ENCODE measurements at regions not wholly inside any gene's neighbourhood (a gene's known extent, or its start where the extent isn't known, plus 50 kb on each side); places are given as distances from the start of the nearest gene placed in this dataset.

DNA sequence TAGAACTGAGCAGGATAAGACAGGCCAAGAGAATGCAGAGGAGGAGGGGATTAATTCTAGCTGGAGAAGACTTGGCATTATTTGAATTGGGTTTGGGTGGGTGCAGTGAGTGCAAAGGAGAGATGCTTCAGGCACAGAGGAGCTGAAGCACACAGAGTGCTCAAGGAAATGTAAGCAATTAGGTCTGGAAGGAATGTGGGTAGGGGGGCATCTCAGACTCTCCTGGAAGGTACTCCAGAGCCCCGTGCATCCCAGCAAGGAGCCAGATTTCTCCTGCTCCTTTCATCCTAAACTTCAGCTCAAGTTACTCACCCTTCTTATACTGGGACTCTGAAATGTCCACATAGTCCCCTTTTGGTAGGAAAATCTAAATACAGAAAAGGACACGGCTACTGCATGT lies 143.6 kb upstream of the PFN2 start:
- no peaks in the 10 kb centered on the region for H3K4me1 ChIP-seq (ENCODE audit: insufficient read depth, low read length)
- H3K27me3 Mint-ChIP-seq, result peaks cover 8 to 13% of the 10 kb centered on the region in 2 donors
- H3K27ac ChIP-seq (ENCODE audit: low read depth, low read length), result no peak overlapping the region
- DNase-seq, result no peak
- ChIA-PET POLR2A (ENCODE audit: partially characterized antibody) (no interaction called here), CTCF (ENCODE audit: partially characterized antibody) (no interaction called here)
- no peaks in the 10 kb centered on the region for H3K36me3 Mint-ChIP-seq
- no peak overlapping the region for H3K27ac Mint-ChIP-seq
- H3K4me3 Mint-ChIP-seq, result no peak overlapping the region
- no peaks in the 10 kb centered on the region for H3K9me3 ChIP-seq (ENCODE audit: control insufficient read depth in 1 of 2, low read length in 2 of 2)
- intact Hi-C loops (cut with micrococcal nuclease), result no loop called here
- H3K4me1 Mint-ChIP-seq, result no peaks in the 10 kb centered on the region
- H3K36me3 ChIP-seq (ENCODE audit: insufficient read depth, low read length), result no peaks in the 10 kb centered on the region
- no peaks in the 10 kb centered on the region for H3K27me3 ChIP-seq (ENCODE audit: insufficient read depth, low read length)
- no peaks in the 10 kb centered on the region for H3K9me3 Mint-ChIP-seq
- H3K4me3 ChIP-seq (ENCODE audit: low read length in 2 of 2), result no peak overlapping the region

DNA sequence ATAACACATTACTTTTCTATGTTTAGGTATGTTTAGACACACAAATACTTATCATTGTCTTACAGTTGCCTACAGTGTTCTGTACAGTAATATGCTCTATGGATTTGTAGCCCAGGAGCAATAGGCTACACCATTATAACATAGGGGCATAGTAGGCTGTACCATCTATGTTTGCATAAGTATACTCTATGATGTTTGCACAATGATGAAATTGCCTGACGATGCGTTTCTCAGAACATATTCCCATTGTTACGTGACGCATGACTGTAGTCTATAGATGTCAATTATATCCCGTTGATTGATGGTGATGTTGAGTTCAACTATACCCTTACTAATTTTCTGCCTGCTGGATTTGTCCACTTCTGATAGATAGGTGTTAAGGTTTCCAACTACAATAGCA lies 139.4 kb upstream of the PFN2 start:
- ChIA-PET CTCF (ENCODE audit: partially characterized antibody) (no interaction called here), POLR2A (ENCODE audit: partially characterized antibody) (no interaction called here)
- no peaks in the 10 kb centered on the region for H3K9me3 Mint-ChIP-seq
- H3K4me3 Mint-ChIP-seq, result no peak overlapping the region
- no peaks in the 10 kb centered on the region for H3K4me1 Mint-ChIP-seq
- no peak for DNase-seq
- H3K9me3 ChIP-seq (ENCODE audit: control insufficient read depth in 1 of 2, low read length in 2 of 2), result no peaks in the 10 kb centered on the region
- H3K36me3 Mint-ChIP-seq, result no peaks in the 10 kb centered on the region
- H3K27ac Mint-ChIP-seq, result no peak overlapping the region
- no peaks in the 10 kb centered on the region for H3K4me1 ChIP-seq (ENCODE audit: insufficient read depth, low read length)
- H3K27me3 Mint-ChIP-seq, result peaks cover 4 to 7% of the 10 kb centered on the region in 2 donors
- intact Hi-C loops (cut with micrococcal nuclease), result no loop called here
- no peaks in the 10 kb centered on the region for H3K36me3 ChIP-seq (ENCODE audit: insufficient read depth, low read length)
- H3K27ac ChIP-seq (ENCODE audit: low read depth, low read length), result no peak overlapping the region
- no peaks in the 10 kb centered on the region for H3K27me3 ChIP-seq (ENCODE audit: insufficient read depth, low read length)
- no peak overlapping the region for H3K4me3 ChIP-seq (ENCODE audit: low read length in 2 of 2)

GRCh38 chr3:150107429-150108175 lies 136.9 kb upstream of the PFN2 start:
- Histone ChIP-seq H3K4me3 (ENCODE audit: low read length in 2 of 2) (no peak overlapping the region), H3K27me3 (ENCODE audit: insufficient read depth, low read length) (no peaks in the 10 kb centered on the region), H3K27ac (ENCODE audit: low read depth, low read length) (no peak overlapping the region), H3K9me3 (ENCODE audit: control insufficient read depth in 1 of 2, low read length in 2 of 2) (no peaks in the 10 kb centered on the region), H3K36me3 (ENCODE audit: insufficient read depth, low read length) (no peaks in the 10 kb centered on the region), H3K4me1 (ENCODE audit: insufficient read depth, low read length) (no peaks in the 10 kb centered on the region)
- ChIA-PET POLR2A (ENCODE audit: partially characterized antibody) (no interaction called here), CTCF (ENCODE audit: partially characterized antibody) (no interaction called here)
- Mint-ChIP-seq H3K36me3 (no peaks in the 10 kb centered on the region), H3K4me1 (peaks cover 0 to 2% (median 0%) of the 10 kb centered on the region in 4 donors), H3K27me3 (peaks cover 4% of the 10 kb centered on the region in 2 donors), H3K9me3 (no peaks in the 10 kb centered on the region), H3K4me3 (no peak overlapping the region), H3K27ac (no peak overlapping the region)
- intact Hi-C loops (cut with micrococcal nuclease), result no loop called here
- DNase-seq, result no peak

- Histone ChIP-seq H3K4me1 (ENCODE audit: insufficient read depth, low read length) (no peaks in the 10 kb centered on the region), H3K27ac (ENCODE audit: low read depth, low read length) (no peak overlapping the region), H3K4me3 (ENCODE audit: low read length in 2 of 2) (no peak overlapping the region), H3K27me3 (ENCODE audit: insufficient read depth, low read length) (no peaks in the 10 kb centered on the region), H3K36me3 (ENCODE audit: insufficient read depth, low read length) (no peaks in the 10 kb centered on the region), H3K9me3 (ENCODE audit: control insufficient read depth in 1 of 2, low read length in 2 of 2) (no peaks in the 10 kb centered on the region)
- ChIA-PET CTCF (ENCODE audit: partially characterized antibody) (no interaction called here), POLR2A (ENCODE audit: partially characterized antibody) (no interaction called here)
- Mint-ChIP-seq H3K4me1 (peaks cover 0 to 4% (median 0%) of the 10 kb centered on the region in 4 donors), H3K36me3 (no peaks in the 10 kb centered on the region), H3K9me3 (no peaks in the 10 kb centered on the region), H3K27me3 (peaks cover 4% of the 10 kb centered on the region in 2 donors), H3K27ac (no peak overlapping the region), H3K4me3 (no peak overlapping the region)
- no peak for DNase-seq
- intact Hi-C loops (cut with micrococcal nuclease), result no loop called here
Observed at GRCh38 chr3:150106740-150107428, 136.2 kb upstream of the PFN2 start.

GRCh38 chr3:150105886-150106612 lies 135.4 kb upstream of the PFN2 start:
- no peak overlapping the region for H3K4me3 ChIP-seq (ENCODE audit: low read length in 2 of 2)
- ChIA-PET POLR2A (ENCODE audit: partially characterized antibody) (no interaction called here), CTCF (ENCODE audit: partially characterized antibody) (no interaction called here)
- no peaks in the 10 kb centered on the region for H3K36me3 ChIP-seq (ENCODE audit: insufficient read depth, low read length)
- no peaks in the 10 kb centered on the region for H3K27me3 ChIP-seq (ENCODE audit: insufficient read depth, low read length)
- no peaks in the 10 kb centered on the region for H3K9me3 ChIP-seq (ENCODE audit: control insufficient read depth in 1 of 2, low read length in 2 of 2)
- H3K27ac Mint-ChIP-seq, result no peak overlapping the region
- H3K36me3 Mint-ChIP-seq, result no peaks in the 10 kb centered on the region
- H3K4me3 Mint-ChIP-seq, result no peak overlapping the region
- peaks cover 0 to 4% (median 0%) of the 10 kb centered on the region in 4 donors for H3K4me1 Mint-ChIP-seq
- peaks cover 4 to 6% of the 10 kb centered on the region in 2 donors for H3K27me3 Mint-ChIP-seq
- peaks cover 0 to under 1% (median 0%) of the 10 kb centered on the region in 8 donors for H3K9me3 Mint-ChIP-seq
- DNase-seq, result no peak
- H3K4me1 ChIP-seq (ENCODE audit: insufficient read depth, low read length), result no peaks in the 10 kb centered on the region
- no peak overlapping the region for H3K27ac ChIP-seq (ENCODE audit: low read depth, low read length)
- intact Hi-C loops (cut with micrococcal nuclease), result no loop called here

DNA sequence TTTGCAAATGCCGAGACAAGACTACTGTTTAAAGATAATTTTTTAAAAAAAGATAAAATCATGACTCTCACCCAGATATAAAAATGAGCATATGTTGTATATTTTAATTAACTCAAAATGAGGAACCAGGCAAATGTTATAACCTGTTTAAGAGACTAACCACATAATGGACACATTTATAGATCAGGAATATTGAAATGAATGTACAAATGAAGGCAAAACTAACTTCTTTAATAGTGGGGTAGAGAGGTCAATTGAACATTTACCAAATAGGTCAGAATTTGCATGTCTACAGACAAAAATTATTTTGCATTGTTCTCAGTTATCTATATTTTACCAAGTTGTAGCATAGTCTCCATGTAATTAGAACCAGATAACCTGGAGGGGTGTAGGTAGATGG lies 134.3 kb upstream of the PFN2 start:
- peaks cover 0 to 4% (median 0%) of the 10 kb centered on the region in 4 donors for H3K4me1 Mint-ChIP-seq
- H3K9me3 Mint-ChIP-seq, result peaks cover 0 to 4% (median 0%) of the 10 kb centered on the region in 8 donors
- no peaks in the 10 kb centered on the region for H3K36me3 ChIP-seq (ENCODE audit: insufficient read depth, low read length)
- ChIA-PET POLR2A (ENCODE audit: partially characterized antibody) (no interaction called here), CTCF (ENCODE audit: partially characterized antibody) (no interaction called here)
- H3K36me3 Mint-ChIP-seq, result no peaks in the 10 kb centered on the region
- H3K4me1 ChIP-seq (ENCODE audit: insufficient read depth, low read length), result no peaks in the 10 kb centered on the region
- intact Hi-C loops (cut with micrococcal nuclease), result no loop called here
- H3K27me3 ChIP-seq (ENCODE audit: insufficient read depth, low read length), result no peaks in the 10 kb centered on the region
- H3K9me3 ChIP-seq (ENCODE audit: control insufficient read depth in 1 of 2, low read length in 2 of 2), result no peaks in the 10 kb centered on the region
- H3K27ac ChIP-seq (ENCODE audit: low read depth, low read length), result no peak overlapping the region
- no peak overlapping the region for H3K27ac Mint-ChIP-seq
- no peak overlapping the region for H3K4me3 ChIP-seq (ENCODE audit: low read length in 2 of 2)
- no peak overlapping the region for H3K4me3 Mint-ChIP-seq
- no peak for DNase-seq
- peaks cover 4% of the 10 kb centered on the region in 2 donors for H3K27me3 Mint-ChIP-seq

DNA sequence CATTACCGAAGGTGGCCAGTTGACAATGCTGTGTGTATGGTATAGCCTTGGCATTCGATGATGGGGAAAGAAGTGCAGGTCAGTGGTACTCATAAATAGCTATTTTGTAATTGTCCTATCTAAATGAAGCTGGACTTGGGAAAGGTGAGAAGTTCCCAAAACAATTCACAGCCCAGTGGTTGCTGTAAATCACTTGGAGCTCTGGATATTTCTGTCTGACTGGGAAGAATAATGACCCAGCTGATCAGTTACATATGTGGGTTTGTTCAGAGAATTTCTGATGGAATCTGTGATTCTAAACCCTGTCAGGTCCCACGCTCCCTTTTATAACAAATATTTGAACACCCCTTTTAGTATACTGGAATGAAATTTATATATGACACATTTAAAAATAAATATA lies 133.9 kb upstream of the PFN2 start:
- intact Hi-C loops (cut with micrococcal nuclease), result no loop called here
- Mint-ChIP-seq H3K36me3 (no peaks in the 10 kb centered on the region), H3K27ac (no peak overlapping the region), H3K9me3 (peaks cover 0 to 4% (median 0%) of the 10 kb centered on the region in 8 donors), H3K4me3 (no peak overlapping the region), H3K27me3 (peaks cover 4% of the 10 kb centered on the region in 2 donors), H3K4me1 (peaks cover 0 to 4% (median 0%) of the 10 kb centered on the region in 4 donors)
- no peaks in the 10 kb centered on the region for H3K9me3 ChIP-seq (ENCODE audit: control insufficient read depth in 1 of 2, low read length in 2 of 2)
- ChIA-PET CTCF (ENCODE audit: partially characterized antibody) (no interaction called here), POLR2A (ENCODE audit: partially characterized antibody) (no interaction called here)
- no peak overlapping the region for H3K27ac ChIP-seq (ENCODE audit: low read depth, low read length)
- DNase-seq, result no peak
- H3K4me3 ChIP-seq (ENCODE audit: low read length in 2 of 2), result no peak overlapping the region
- H3K4me1 ChIP-seq (ENCODE audit: insufficient read depth, low read length), result no peaks in the 10 kb centered on the region
- H3K27me3 ChIP-seq (ENCODE audit: insufficient read depth, low read length), result no peaks in the 10 kb centered on the region
- H3K36me3 ChIP-seq (ENCODE audit: insufficient read depth, low read length), result no peaks in the 10 kb centered on the region

Measured in CD4-positive, alpha-beta memory T cell (primary cell).